ENCODE measurements at regions not wholly inside any gene's neighbourhood (a gene's known extent, or its start where the extent isn't known, plus 50 kb on each side); places are given as distances from the start of the nearest gene placed in this dataset.

GRCh38 chr9:12510551-12510950 is 182.6 kb upstream of the TYRP1 start:
- no peak for TF ChIP-seq POLR2A (IDR thresholded peaks at IDR 0.05)
- TF ChIP-seq, protein P1, sequence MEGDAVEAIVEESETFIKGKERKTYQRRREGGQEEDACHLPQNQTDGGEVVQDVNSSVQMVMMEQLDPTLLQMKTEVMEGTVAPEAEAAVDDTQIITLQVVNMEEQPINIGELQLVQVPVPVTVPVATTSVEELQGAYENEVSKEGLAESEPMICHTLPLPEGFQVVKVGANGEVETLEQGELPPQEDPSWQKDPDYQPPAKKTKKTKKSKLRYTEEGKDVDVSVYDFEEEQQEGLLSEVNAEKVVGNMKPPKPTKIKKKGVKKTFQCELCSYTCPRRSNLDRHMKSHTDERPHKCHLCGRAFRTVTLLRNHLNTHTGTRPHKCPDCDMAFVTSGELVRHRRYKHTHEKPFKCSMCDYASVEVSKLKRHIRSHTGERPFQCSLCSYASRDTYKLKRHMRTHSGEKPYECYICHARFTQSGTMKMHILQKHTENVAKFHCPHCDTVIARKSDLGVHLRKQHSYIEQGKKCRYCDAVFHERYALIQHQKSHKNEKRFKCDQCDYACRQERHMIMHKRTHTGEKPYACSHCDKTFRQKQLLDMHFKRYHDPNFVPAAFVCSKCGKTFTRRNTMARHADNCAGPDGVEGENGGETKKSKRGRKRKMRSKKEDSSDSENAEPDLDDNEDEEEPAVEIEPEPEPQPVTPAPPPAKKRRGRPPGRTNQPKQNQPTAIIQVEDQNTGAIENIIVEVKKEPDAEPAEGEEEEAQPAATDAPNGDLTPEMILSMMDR (IDR thresholded peaks at IDR 0.05): no peak

Measured in vagina (tissue), 2 donors.